GM21786 (cell line): ENCODE measurements at regions not wholly inside any gene's neighbourhood (a gene's known extent, or its start where the extent isn't known, plus 50 kb on each side); places are given as distances from the start of the nearest gene placed in this dataset.
"Not testable (repeated sequence)": the region's sequence is repeated elsewhere in the genome, so short reads cannot be mapped to it uniquely, and the experiment has no call there.

Experiments
- ATAC-seq: cut with Tn5 transposase; IDR thresholded peaks from one replicate; pipeline ENCODE4 v1.9.1; 2021; ENCODE audit not compliant: unreplicated experiment

DNA sequence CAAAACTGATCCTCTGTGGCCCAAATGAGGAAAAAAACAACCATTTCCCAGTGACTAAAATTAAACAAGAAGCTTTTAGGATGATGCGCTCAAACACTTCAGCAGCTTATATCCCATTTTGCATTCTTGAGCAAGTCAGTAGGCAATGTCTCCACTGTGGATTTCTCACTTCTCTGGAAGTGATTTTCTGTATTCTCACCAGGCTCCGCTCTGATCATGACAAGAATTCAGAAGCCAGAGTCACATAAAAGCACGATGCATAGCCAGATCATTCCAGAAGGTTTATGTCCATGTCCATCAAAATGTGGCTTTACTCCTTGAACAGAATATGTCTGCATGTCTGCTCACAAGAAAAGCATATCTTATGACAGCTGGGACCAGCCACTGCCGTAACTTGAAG lies 481.4 kb downstream of the ADRA2A start:
- no peak for ATAC-seq

DNA sequence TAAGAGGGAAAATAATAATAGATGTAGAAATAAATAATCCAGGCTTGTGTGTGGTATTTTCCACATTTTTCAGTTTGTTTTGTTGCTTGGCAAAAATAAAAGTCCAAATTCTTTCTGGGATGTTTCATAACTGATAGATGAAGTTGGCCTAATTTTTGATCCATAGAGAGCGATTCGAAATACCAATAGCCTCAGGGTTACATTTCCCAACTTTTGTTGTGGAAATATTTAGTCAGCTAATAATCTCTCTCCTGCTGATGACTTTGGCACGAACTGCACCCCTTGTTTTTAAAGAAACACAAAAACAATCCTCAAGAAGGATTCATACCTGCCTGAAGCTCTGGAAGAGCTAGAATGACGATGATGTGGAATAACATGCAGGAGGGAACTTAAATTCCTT lies 483.2 kb downstream of the ADRA2A start:
- ATAC-seq: no peak

DNA sequence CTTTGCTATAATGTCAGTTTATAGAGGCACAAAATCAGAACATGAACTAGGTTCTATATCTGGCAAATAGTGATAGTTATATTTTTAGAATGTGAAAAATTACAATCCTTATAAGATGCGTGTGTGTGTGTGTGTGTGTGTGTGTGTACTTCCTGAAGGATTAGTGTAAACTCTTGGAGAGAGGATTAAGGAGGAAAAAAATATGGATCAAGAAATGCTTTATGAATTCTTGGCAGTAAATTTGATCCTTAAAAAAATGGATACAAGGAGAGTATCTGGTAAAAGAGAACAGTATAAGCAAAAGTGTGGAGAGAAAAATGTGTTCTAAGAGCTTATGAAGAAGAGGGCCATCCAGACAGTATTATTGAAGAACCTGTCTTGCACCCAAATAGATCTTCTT lies 484.3 kb downstream of the ADRA2A start:
- ATAC-seq: no peak

DNA sequence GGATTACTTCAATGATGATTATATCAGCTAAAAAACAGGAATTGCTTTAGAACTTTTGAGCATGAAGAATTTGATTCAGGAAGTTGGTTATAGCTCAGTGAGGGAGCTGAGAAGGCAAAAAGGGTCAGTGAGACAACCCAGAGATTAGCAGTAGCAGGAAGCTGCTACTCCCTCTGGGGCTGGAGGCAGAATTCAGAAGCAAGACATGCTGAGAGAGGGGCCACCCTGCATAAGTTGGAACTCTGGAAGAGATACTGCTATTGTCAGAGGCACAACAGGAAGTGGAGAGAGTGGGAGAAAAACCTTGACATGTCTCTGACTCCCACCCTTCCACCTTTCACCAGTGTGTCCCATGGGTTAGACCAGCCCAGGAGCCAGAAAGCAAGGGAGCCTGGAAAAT lies 488.7 kb downstream of the ADRA2A start:
- no peak for ATAC-seq

DNA sequence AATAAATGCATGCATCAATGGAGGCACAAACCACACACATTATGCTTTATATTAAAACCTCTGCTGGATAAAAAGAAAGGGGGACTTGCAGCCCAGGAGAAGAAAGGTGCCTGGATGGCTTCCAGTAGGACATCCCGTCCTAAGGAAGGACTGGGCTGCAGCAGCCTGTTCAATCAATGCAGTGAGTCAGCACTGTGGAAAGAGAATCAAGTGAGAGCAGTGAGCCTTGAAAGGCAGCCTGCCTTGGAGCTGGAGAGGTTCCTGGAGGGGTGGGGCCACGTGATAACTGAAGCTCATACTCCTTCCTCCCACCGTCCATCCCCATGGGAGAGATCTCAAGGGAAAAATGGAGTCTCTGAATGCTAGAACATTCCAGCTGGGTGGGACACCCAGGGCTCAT lies 501.2 kb downstream of the ADRA2A start:
- ATAC-seq: no peak

DNA sequence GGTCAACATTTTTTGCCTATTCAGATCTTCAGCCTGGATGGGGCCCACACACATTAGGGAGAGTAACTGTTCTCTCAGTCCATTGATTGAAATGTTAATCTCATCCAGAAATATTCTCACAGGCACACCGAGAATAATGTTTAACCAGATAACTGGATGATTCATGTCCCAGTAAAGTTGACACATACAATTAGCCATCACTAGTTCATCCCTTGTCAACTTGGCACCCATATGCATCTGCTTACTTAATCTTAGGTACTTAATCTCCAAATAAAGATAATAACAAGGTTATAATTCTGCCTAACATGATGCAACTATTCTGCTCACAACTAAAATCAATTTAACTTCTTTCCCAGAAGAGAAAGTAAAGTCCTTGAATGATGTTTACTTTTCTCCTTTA lies 502.6 kb downstream of the ADRA2A start:
- no peak for ATAC-seq

DNA sequence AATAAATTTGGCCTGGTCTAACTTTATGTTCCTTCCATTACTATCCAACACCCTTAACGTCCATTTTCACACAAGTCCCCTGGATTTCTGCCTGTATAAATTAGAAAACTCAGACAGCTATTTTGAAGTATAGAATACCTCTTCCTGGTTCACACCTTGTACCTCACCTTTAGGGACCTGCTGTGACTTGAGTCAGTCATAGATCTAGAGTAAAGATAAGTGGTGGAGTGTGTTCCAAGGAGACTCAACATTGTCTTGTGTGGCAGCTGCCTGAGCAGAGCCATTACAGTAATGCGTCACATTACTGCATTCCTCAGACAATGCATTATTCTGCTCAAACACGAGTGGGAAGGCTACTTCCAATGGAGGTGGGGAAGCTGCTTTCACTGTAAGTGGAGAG lies 513.9 kb downstream of the ADRA2A start:
- ATAC-seq: no peak

DNA sequence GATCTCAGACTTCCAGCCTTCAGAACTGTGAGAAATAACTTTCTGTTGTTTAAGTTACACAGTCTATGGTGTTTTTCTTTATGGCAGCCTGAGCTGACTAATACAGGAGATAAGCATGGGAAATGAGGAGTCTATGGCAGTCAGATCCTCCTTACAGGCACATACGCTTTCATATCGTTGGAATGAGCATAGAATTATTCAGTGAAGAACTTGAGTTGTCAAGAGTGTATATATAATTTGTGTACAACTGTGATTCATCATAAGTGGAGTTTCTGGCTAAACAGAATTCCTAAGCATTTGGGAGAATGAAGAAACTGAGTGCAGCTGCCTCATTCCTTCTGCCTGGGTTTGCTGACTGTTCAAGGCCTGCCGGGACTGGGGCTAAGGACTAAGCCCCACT lies 516.7 kb downstream of the ADRA2A start:
- ATAC-seq: no peak

DNA sequence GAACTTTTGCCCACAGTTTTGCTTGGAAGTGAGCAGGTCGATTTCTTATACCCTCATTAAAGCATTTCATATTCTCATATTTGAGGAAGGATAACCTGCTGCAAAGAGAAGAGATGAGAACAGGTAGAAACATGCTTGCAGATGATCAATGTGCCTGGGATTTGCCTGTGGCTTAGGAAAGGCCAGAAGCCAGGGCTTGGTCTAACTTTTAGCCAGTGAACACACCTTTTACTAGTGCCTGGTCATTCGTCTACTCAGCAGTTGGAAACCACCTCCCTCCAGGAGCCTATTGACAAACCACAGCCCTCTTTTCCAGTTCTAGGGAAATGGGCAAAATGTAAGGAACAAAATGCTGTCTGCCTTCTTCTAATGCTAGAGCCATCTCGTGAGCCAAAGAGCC lies 518.3 kb downstream of the ADRA2A start:
- no peak for ATAC-seq

DNA sequence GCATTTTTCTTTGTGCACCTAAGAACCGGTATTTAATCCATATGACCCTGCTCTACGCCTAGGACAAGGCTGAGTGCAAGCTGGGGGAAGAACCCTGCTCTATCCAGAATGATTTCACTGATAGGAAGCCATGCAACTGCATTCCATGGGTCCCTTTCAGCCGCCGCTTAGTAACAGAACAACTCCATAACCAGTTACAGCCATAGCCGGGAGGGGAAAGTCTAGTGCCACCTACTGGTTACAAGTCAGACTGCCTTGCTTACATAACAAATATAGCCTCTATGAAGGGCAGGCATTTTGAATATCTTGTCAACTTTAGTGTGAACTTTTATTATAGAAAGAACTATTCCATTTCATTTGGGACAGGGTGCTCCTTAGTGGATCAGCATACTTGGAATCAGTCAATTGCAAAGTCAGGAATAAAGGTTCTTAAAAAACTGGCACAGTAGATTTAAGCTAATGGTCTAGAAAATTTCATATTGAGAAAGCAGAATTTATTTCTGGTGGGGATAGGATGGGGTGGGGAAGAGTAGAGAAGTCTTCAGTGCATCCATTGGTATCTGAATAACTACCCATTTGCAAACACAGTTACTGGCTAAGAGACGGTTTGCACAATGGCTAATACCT lies 521.7 kb downstream of the ADRA2A start:
- ATAC-seq: peak; percentile 88

DNA sequence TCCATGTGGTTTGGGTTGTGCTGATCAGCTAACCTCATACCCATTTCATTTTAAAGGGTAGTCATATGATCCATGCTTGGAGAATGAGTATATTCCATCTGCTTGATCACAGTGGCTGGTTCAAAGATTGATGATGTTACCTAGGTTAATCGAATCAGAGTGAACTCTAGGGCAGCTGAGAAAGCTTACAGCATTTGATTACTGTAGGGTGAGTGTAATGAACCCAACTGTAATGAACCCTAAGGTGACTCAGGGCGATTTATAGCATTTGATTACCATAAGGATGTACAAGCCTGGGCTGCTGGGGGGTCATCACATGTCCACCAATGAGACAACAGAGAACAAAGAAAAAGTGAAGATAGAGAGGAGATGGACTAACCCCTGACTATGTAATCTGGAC lies 523.1 kb downstream of the ADRA2A start:
- no peak for ATAC-seq

DNA sequence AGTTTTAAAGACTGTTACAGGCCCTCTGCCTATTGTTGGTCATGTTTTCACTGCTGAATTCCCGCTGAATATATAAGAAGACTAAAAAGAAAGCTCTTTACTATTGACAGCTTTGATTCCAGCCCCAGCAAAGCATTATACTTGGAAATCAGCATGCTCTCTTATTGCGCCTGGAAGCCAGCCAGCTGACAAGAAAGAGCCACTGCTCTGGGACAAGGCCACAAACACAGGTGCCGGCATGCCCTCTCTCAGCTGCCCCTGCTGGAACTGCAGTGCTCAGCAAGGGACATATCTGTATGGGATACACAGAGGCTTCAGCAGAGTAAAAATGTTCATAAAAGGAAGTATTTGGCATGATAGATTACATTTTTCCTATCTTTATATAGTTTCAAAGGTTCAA lies 523.9 kb downstream of the ADRA2A start:
- no peak for ATAC-seq

DNA sequence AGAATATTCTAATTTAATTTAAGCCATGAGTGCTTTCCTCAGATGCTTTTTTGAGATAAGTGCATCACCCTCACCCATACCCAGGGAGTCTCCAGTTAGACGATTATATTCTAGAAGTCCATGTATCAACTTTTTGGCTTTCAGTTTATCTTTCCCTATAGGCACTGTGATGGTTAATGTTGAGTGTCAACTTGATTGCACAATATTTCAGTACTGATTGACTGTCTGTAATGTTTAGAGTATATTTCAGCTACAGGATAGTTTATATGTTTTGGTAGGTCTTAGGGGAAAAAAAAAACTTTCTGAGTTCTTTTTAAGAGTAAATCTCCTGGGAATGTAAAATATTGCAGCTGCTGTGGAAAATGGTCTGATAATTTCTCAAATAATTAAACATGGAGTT lies 535.4 kb downstream of the ADRA2A start:
- ATAC-seq: no peak

DNA sequence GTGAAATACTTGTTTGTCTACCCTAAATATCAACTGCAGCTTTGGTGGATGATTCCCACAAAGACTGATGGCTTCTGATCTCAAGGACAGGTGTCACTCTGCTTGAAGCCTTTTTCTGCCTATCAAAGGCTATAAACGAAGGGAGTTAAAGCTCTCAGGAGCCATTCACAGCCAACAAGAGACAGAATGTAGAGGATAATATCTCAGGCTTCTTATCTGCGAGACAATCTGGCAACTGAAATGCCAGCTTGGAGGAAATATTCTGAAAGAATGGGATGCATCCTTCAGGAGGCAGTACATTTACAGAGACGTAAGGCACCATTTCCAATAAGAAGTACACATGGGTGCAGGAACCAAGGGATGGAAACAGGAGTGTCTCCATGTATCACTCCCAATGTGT lies 549.4 kb downstream of the GPAM start:
- ATAC-seq: no peak

DNA sequence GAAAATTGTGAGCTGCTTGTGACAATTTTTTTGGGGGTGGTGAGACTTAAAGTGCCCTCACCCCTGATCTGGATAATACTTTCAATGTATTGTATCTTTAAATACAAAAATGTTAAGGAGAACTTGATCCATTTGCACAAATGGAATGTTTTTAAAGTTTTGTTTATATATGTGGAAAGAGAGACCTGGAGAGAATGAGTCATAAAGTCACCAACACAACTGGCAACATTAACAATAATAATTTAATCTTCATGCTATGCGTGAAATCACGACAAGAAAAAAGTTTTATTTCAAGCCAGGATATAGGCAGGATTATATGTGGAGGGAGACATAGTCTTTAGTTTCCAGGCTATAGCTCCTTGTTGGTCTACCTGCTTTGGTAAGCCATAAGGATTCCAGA lies 537.5 kb downstream of the GPAM start:
- no peak for ATAC-seq

DNA sequence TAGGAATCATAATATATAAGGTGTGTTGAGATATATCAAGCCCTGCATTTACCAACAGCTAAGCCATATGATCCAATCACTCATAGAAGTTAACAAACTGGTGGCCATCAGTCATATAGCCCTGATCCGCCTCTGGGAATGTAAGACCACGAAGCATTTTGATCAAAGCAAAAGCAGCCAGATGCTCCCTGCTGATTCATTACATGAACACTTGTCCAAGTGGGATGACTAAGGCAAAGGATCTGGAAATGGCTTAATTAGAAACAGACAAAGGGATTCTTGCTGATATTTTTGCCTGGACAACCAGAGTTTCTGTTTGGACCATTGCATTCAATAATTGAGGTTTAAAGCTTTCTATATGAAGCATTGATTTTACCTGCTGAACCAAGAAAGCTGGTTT lies 535.5 kb downstream of the GPAM start:
- ATAC-seq: no peak

DNA sequence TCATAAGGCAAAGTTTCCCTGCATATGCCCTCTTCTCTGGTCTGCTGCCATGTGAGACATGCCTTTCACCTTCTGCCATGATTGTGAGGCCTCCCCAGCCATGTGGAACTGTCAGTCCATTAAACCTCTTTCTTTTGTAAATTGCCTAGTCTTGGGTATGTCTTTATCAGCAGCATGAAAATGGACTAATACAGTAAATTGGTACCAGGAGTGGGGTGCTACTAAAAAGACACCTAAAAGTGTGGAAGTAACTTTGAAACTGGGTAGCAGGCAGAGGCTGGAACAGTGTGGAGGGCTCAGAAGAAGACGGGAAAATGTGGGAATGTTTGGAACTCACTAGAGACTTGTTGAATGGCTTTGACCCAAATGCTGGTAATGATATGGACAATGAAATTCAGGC lies 534.5 kb downstream of the GPAM start:
- ATAC-seq: not testable (repeated sequence)

DNA sequence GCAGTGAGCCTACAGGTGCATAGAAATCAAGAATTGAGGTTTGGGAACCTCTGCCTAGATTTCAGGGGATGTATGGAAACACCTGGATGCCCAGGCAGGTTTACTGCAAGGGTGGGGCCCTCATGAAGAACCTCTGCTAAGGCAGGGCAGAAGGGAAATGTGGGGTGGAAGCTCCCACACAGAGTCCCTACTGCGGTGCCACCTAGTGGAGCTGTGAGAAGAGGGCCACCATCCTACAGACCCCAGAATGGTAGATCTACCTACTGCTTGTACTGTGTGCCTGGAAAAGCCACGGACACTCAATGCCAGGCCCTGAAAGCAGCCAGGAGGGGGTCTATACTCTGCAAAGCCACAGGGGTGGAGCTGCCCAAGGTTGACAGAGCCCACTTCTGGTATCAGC lies 533.5 kb downstream of the GPAM start:
- ATAC-seq: no peak

DNA sequence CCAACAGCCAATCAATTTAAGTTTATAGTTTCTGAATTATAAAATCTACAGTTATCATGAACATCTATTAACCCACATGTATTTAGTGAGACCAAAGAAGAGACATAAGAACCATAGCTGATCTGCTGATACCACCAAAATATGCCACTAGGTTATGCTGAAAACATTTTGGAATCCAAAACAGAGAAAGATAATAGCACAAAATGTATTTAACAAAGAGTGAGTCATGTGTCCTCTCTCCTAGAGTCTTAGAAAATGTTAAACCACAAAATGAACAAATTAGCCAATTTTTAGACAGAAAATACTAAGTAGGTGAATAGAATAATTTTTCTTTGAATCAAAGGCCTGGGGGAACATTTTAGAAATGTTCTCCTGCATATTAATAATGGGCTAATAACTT lies 527.5 kb downstream of the GPAM start:
- ATAC-seq: no peak

DNA sequence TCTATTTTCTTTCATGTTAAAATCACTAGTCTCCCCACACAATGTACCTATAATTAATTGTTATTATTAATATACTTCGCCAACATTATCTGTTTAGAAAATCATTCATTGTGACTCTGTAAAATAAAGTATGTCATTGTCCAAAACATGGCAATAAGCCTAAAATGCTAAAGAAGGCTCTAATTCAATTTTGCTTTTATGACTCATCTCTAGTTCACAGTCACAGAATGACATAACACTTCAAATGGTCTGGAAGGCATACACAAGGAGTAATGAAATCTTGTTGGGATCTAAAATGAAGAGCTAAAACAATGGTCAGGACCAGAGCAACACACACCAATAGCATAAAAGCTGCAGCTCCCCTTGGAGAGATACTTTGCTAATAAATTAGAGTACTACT lies 505.8 kb downstream of the GPAM start:
- no peak for ATAC-seq

DNA sequence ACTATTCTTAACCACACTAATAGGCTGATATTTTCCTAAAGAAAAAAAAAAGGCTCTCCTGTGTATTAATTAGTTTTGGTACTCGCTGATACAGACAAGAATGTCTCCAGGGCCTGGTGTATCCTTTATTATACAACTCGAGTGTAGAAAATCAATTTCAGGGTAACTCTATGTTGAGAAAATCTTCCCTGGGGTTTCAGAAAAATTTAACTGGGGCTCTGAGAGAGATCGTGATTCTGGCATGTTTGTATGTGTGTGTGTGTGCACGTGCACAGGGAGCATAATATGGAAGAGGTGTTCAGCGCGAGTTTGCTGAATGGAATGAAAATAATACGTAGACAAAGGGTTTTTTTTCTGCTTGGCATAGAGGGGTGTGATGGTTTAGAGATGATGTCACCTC lies 496.8 kb downstream of the GPAM start:
- no peak for ATAC-seq

DNA sequence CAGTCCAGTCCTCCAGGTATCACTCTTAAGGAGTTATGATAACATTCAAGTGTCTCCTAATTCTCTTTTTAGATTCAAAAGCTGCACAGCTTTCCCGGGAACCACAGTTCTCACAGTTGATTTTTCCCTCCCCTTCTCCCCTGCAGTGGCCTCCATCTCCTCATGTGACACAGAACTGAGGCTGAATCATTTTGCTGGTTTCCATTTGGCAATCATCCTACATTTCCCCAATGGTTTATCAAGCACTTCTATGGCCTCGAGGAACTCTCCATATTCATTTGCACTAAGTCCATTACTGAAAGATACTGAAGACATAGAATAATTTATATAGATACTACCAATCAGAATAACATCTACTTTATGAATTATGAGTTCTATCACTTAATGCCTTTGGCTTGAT lies 484.9 kb downstream of the GPAM start:
- no peak for ATAC-seq

DNA sequence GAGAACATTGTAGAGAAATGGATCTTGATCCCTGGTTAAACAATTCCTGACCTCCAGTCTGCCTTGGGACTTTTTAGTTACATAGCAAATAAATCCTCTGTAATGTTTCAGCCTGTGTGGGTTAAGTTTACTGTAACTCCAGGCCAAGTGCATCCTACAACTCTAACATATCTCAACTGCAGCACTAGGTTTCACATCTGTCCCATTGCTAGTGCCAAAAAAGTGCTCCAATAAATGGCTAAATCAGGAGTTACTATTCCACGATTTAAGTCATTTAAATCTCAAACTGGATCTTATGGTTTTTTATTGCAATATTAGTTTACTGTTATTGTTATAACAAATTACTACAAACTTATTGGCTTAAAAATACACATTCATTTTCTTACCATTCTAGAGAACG lies 479.6 kb downstream of the GPAM start:
- ATAC-seq: no peak

DNA sequence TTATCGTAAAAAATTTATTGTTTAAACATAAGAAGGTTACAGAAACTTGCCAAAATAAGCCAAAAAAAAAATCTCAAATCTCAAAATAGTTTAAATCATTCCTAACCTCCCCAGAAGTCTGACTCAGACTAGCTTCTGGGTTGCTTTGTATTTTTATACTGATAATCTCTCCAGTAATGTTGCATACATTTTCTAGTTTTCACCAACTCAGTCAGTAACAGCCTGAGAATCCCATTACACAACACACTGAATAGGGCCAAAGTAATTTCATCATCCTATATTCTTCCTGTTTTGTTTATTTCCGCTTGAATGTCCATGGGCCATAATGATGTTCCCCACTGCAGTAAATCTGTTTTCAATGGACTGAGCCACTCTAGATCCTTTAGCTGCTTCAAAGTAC lies 478.5 kb downstream of the GPAM start:
- no peak for ATAC-seq
